ENCODE measurements at regions not wholly inside any gene's neighbourhood (a gene's known extent, or its start where the extent isn't known, plus 50 kb on each side); places are given as distances from the start of the nearest gene placed in this dataset.
"Not testable (repeated sequence)": the region's sequence is repeated elsewhere in the genome, so short reads cannot be mapped to it uniquely, and the experiment has no call there.

GRCh38 chr21:5066682-5067251, 5454.6 kb upstream of the TPTE start:
- DNase-seq: not testable (repeated sequence)

GRCh38 chr21:5067326-5068048, 5453.9 kb upstream of the TPTE start:
- DNase-seq: not testable (repeated sequence)

GRCh38 chr21:5068649-5069048, 5452.7 kb upstream of the TPTE start:
- not testable (repeated sequence) for DNase-seq

- not testable (repeated sequence) for DNase-seq
Measured at GRCh38 chr21:5071180-5071579, 5450.2 kb upstream of the TPTE start.

- not testable (repeated sequence) for DNase-seq
Measured at GRCh38 chr21:5076854-5077253, 5444.5 kb upstream of the TPTE start.

GRCh38 chr21:5079361-5079760, 5442.0 kb upstream of the TPTE start:
- not testable (repeated sequence) for DNase-seq

GRCh38 chr21:5080015-5080414, 5441.4 kb upstream of the TPTE start:
- DNase-seq: not testable (repeated sequence)

GRCh38 chr21:5084246-5084645, 5437.1 kb upstream of the TPTE start:
- not testable (repeated sequence) for DNase-seq

GRCh38 chr21:5085456-5085855, 5435.9 kb upstream of the TPTE start:
- not testable (repeated sequence) for DNase-seq

- not testable (repeated sequence) for DNase-seq
Measured at GRCh38 chr21:5086416-5086815, 5435.0 kb upstream of the TPTE start.

- DNase-seq: not testable (repeated sequence)
Measured at GRCh38 chr21:5088820-5089219, 5432.6 kb upstream of the TPTE start.

GRCh38 chr21:5089399-5090089, 5431.8 kb upstream of the TPTE start:
- not testable (repeated sequence) for DNase-seq

GRCh38 chr21:5090132-5091079, 5431.0 kb upstream of the TPTE start:
- DNase-seq: not testable (repeated sequence)

GRCh38 chr21:5091274-5091673, 5430.1 kb upstream of the TPTE start:
- DNase-seq: not testable (repeated sequence)

GRCh38 chr21:5095628-5096027, 5425.8 kb upstream of the TPTE start:
- not testable (repeated sequence) for DNase-seq

- DNase-seq: not testable (repeated sequence)
Measured at GRCh38 chr21:5098010-5098743, 5423.2 kb upstream of the TPTE start.

- DNase-seq: not testable (repeated sequence)
Measured at GRCh38 chr21:5100604-5101174, 5420.7 kb upstream of the TPTE start.

- DNase-seq: peak; percentile 75
Measured at GRCh38 chr21:5101749-5102148, 5419.6 kb upstream of the TPTE start.

GRCh38 chr21:5103880-5104561, 5417.4 kb upstream of the TPTE start:
- DNase-seq: peak; percentile 20

GRCh38 chr21:5104562-5104928, 5416.8 kb upstream of the TPTE start:
- DNase-seq: not testable (repeated sequence)
